ENCODE measurements at regions not wholly inside any gene's neighbourhood (a gene's known extent, or its start where the extent isn't known, plus 50 kb on each side); places are given as distances from the start of the nearest gene placed in this dataset.
"Not testable (repeated sequence)": the region's sequence is repeated elsewhere in the genome, so short reads cannot be mapped to it uniquely, and the experiment has no call there.

- Histone ChIP-seq H3K36me3 (ENCODE audit: control insufficient read depth, insufficient read depth, low read length) (no peaks in the 10 kb centered on the region), H3K4me3 (ENCODE audit: low read length) (no peak overlapping the region), H3K27me3 (ENCODE audit: control insufficient read depth, insufficient read depth, low read length) (no peaks in the 10 kb centered on the region), H3K9me3 (ENCODE audit: control insufficient read depth, insufficient read depth, low read length) (no peaks in the 10 kb centered on the region), H3K4me1 (ENCODE audit: control insufficient read depth, insufficient read depth, low read length) (no peaks in the 10 kb centered on the region), H3K27ac (ENCODE audit: low read length) (no peak overlapping the region)
- no peak for DNase-seq (ENCODE audit: low read depth, low spot score)
- WGBS (ENCODE audit: insufficient coverage, insufficient read length), result no CpG with 5 or more reads among the region's 14 CpGs
Measured at GRCh38 chrX:856566-857290, 226.1 kb downstream of the SHOX start.

- no peaks in the 10 kb centered on the region; the same call in 1 of the 2 replicates for H3K4me1 ChIP-seq (ENCODE audit: control insufficient read depth, insufficient read depth, low read length)
- no peak overlapping the region for H3K27ac ChIP-seq (ENCODE audit: low read length)
- no CpG with 5 or more reads among the region's 7 CpGs for WGBS (ENCODE audit: insufficient coverage, insufficient read length)
- DNase-seq (ENCODE audit: low read depth, low spot score), result no peak
- no peak overlapping the region for H3K4me3 ChIP-seq (ENCODE audit: low read length)
- no peaks in the 10 kb centered on the region for H3K27me3 ChIP-seq (ENCODE audit: control insufficient read depth, insufficient read depth, low read length)
- H3K9me3 ChIP-seq (ENCODE audit: control insufficient read depth, insufficient read depth, low read length), result no peaks in the 10 kb centered on the region; the same call in 1 of the 2 replicates
- no peaks in the 10 kb centered on the region for H3K36me3 ChIP-seq (ENCODE audit: control insufficient read depth, insufficient read depth, low read length)
Measured at GRCh38 chrX:853304-853703, 222.7 kb downstream of the SHOX start.

- H3K4me1 ChIP-seq (ENCODE audit: control insufficient read depth, insufficient read depth, low read length), result no peaks in the 10 kb centered on the region; the same call in 1 of the 2 replicates
- DNase-seq (ENCODE audit: low read depth, low spot score), result no peak
- H3K27ac ChIP-seq (ENCODE audit: low read length), result no peak overlapping the region
- no peaks in the 10 kb centered on the region; the same call in 1 of the 2 replicates for H3K9me3 ChIP-seq (ENCODE audit: control insufficient read depth, insufficient read depth, low read length)
- H3K27me3 ChIP-seq (ENCODE audit: control insufficient read depth, insufficient read depth, low read length), result no peaks in the 10 kb centered on the region
- H3K36me3 ChIP-seq (ENCODE audit: control insufficient read depth, insufficient read depth, low read length), result no peaks in the 10 kb centered on the region
- no CpG with 5 or more reads among the region's 11 CpGs for WGBS (ENCODE audit: insufficient coverage, insufficient read length)
- no peak overlapping the region for H3K4me3 ChIP-seq (ENCODE audit: low read length)
Measured at GRCh38 chrX:850471-850916, 219.9 kb downstream of the SHOX start.

GRCh38 chrX:848386-848785 lies 217.8 kb downstream of the SHOX start:
- Histone ChIP-seq H3K9me3 (ENCODE audit: control insufficient read depth, insufficient read depth, low read length) (no peaks in the 10 kb centered on the region; the same call in 1 of the 2 replicates), H3K36me3 (ENCODE audit: control insufficient read depth, insufficient read depth, low read length) (no peaks in the 10 kb centered on the region), H3K27ac (ENCODE audit: low read length) (no peak overlapping the region), H3K4me1 (ENCODE audit: control insufficient read depth, insufficient read depth, low read length) (no peaks in the 10 kb centered on the region; the same call in 1 of the 2 replicates), H3K4me3 (ENCODE audit: low read length) (no peak overlapping the region), H3K27me3 (ENCODE audit: control insufficient read depth, insufficient read depth, low read length) (no peaks in the 10 kb centered on the region)
- no peak for DNase-seq (ENCODE audit: low read depth, low spot score)
- WGBS (ENCODE audit: insufficient coverage, insufficient read length), result no CpG with 5 or more reads among the region's 6 CpGs

GRCh38 chrX:843306-843705 lies 212.7 kb downstream of the SHOX start:
- no peak overlapping the region for H3K4me3 ChIP-seq (ENCODE audit: low read length)
- DNase-seq (ENCODE audit: low read depth, low spot score), result no peak
- no peaks in the 10 kb centered on the region for H3K36me3 ChIP-seq (ENCODE audit: control insufficient read depth, insufficient read depth, low read length)
- H3K4me1 ChIP-seq (ENCODE audit: control insufficient read depth, insufficient read depth, low read length), result no peaks in the 10 kb centered on the region
- WGBS (ENCODE audit: insufficient coverage, insufficient read length), result no CpG with 5 or more reads among the region's 13 CpGs
- H3K9me3 ChIP-seq (ENCODE audit: control insufficient read depth, insufficient read depth, low read length), result no peaks in the 10 kb centered on the region
- H3K27ac ChIP-seq (ENCODE audit: low read length), result no peak overlapping the region
- H3K27me3 ChIP-seq (ENCODE audit: control insufficient read depth, insufficient read depth, low read length), result no peaks in the 10 kb centered on the region

- no peak overlapping the region for H3K4me3 ChIP-seq (ENCODE audit: low read length)
- H3K27me3 ChIP-seq (ENCODE audit: control insufficient read depth, insufficient read depth, low read length), result no peaks in the 10 kb centered on the region
- no CpG with 5 or more reads among the region's 13 CpGs for WGBS (ENCODE audit: insufficient coverage, insufficient read length)
Measured at GRCh38 chrX:840556-840955, 210.0 kb downstream of the SHOX start.

GRCh38 chrX:838666-839065 lies 208.1 kb downstream of the SHOX start:
- not testable (repeated sequence) for H3K4me1 ChIP-seq (ENCODE audit: control insufficient read depth, insufficient read depth, low read length); H3K36me3 ChIP-seq (ENCODE audit: control insufficient read depth, insufficient read depth, low read length); H3K27me3 ChIP-seq (ENCODE audit: control insufficient read depth, insufficient read depth, low read length); H3K9me3 ChIP-seq (ENCODE audit: control insufficient read depth, insufficient read depth, low read length); DNase-seq (ENCODE audit: low read depth, low spot score); H3K27ac ChIP-seq (ENCODE audit: low read length); H3K4me3 ChIP-seq (ENCODE audit: low read length)
- no CpG with 5 or more reads among the region's 13 CpGs for WGBS (ENCODE audit: insufficient coverage, insufficient read length)

More at GRCh38 chrX:840556-840955, 210.0 kb downstream of the SHOX start:
- Histone ChIP-seq H3K36me3 (ENCODE audit: control insufficient read depth, insufficient read depth, low read length) (no peaks in the 10 kb centered on the region), H3K27ac (ENCODE audit: low read length) (no peak overlapping the region), H3K9me3 (ENCODE audit: control insufficient read depth, insufficient read depth, low read length) (no peaks in the 10 kb centered on the region), H3K4me1 (ENCODE audit: control insufficient read depth, insufficient read depth, low read length) (no peaks in the 10 kb centered on the region)
- no peak for DNase-seq (ENCODE audit: low read depth, low spot score)

- not testable (repeated sequence) for H3K36me3 ChIP-seq (ENCODE audit: control insufficient read depth, insufficient read depth, low read length); H3K27me3 ChIP-seq (ENCODE audit: control insufficient read depth, insufficient read depth, low read length); H3K4me1 ChIP-seq (ENCODE audit: control insufficient read depth, insufficient read depth, low read length); DNase-seq (ENCODE audit: low read depth, low spot score); H3K9me3 ChIP-seq (ENCODE audit: control insufficient read depth, insufficient read depth, low read length); H3K27ac ChIP-seq (ENCODE audit: low read length); H3K4me3 ChIP-seq (ENCODE audit: low read length)
- WGBS (ENCODE audit: insufficient coverage, insufficient read length), result no CpG with 5 or more reads among the region's 3 CpGs
Measured at GRCh38 chrX:835857-836256, 205.3 kb downstream of the SHOX start.

- peaks cover 2% of the 10 kb centered on the region; the same call in 1 of the 2 replicates for H3K9me3 ChIP-seq (ENCODE audit: control insufficient read depth, insufficient read depth, low read length)
- no CpG with 5 or more reads among the region's 6 CpGs for WGBS (ENCODE audit: insufficient coverage, insufficient read length)
- DNase-seq (ENCODE audit: low read depth, low spot score), result no peak
- H3K27me3 ChIP-seq (ENCODE audit: control insufficient read depth, insufficient read depth, low read length), result no peaks in the 10 kb centered on the region
- no peaks in the 10 kb centered on the region for H3K4me1 ChIP-seq (ENCODE audit: control insufficient read depth, insufficient read depth, low read length)
- no peak overlapping the region for H3K4me3 ChIP-seq (ENCODE audit: low read length)
- H3K36me3 ChIP-seq (ENCODE audit: control insufficient read depth, insufficient read depth, low read length), result no peaks in the 10 kb centered on the region
- H3K27ac ChIP-seq (ENCODE audit: low read length), result no peak overlapping the region
Measured at GRCh38 chrX:830532-830931, 199.9 kb downstream of the SHOX start.

GRCh38 chrX:829145-829544 lies 198.6 kb downstream of the SHOX start:
- Histone ChIP-seq H3K4me3 (ENCODE audit: low read length) (no peak overlapping the region), H3K27me3 (ENCODE audit: control insufficient read depth, insufficient read depth, low read length) (no peaks in the 10 kb centered on the region), H3K27ac (ENCODE audit: low read length) (no peak overlapping the region), H3K4me1 (ENCODE audit: control insufficient read depth, insufficient read depth, low read length) (no peaks in the 10 kb centered on the region), H3K9me3 (ENCODE audit: control insufficient read depth, insufficient read depth, low read length) (peaks cover 2% of the 10 kb centered on the region; the same call in 1 of the 2 replicates), H3K36me3 (ENCODE audit: control insufficient read depth, insufficient read depth, low read length) (no peaks in the 10 kb centered on the region)
- no peak for DNase-seq (ENCODE audit: low read depth, low spot score)
- WGBS (ENCODE audit: insufficient coverage, insufficient read length), result no CpG with 5 or more reads among the region's 3 CpGs
